NOMO-1 treated with dmso at 0.1 percent for 144 hours (cell line): ENCODE measurements at regions not wholly inside any gene's neighbourhood (a gene's known extent, or its start where the extent isn't known, plus 50 kb on each side); places are given as distances from the start of the nearest gene placed in this dataset.

ENCODE experiments used
- DNase-seq: peaks from one replicate; lab custom pipeline; 2025; ENCODE audit not compliant: unreplicated experiment; lab: John Stamatoyannopoulos, UW

DNA sequence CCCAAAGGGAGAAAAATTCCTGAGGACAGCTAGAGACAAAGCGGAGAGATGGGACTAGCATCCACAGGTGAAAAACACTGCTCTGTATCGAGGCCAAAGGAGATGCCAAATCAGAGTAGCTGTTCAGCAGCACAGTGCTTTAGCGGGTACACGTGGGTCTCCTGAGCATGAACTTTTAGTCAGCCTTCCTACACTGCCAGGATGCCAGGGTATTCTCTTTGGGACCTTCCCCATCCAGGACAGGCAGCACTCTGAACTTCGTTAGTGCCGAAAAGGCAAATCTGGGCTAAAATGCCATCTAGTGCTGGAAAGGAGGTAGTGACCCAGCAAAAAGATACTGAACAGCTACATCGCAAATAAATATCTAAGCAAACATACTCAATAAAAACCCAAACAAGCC lies 64.9 kb downstream of the C6orf58 start:
- peak; percentile 15 for DNase-seq
